HG02763 (cell line): ENCODE measurements at regions not wholly inside any gene's neighbourhood (a gene's known extent, or its start where the extent isn't known, plus 50 kb on each side); places are given as distances from the start of the nearest gene placed in this dataset.

ENCODE experiments used
- ATAC-seq: cut with Tn5 transposase; IDR thresholded peaks from one replicate; pipeline ENCODE4 v1.9.1; 2021; ENCODE audit warnings: mild to moderate bottlenecking, moderate library complexity; ENCODE audit not compliant: unreplicated experiment

- ATAC-seq, result no peak
Measured at GRCh38 chr2:125456693-125457363, 1199.1 kb upstream of the GYPC start.

GRCh38 chr2:125471963-125472362 is 1184.0 kb upstream of the GYPC start:
- ATAC-seq, result peak; percentile 65

GRCh38 chr2:125479143-125479636 is 1176.8 kb upstream of the GYPC start:
- no peak for ATAC-seq

- ATAC-seq, result no peak
Measured at GRCh38 chr2:125490308-125490707, 1165.7 kb upstream of the GYPC start.

- no peak for ATAC-seq
Measured at GRCh38 chr2:125491663-125492062, 1164.3 kb upstream of the GYPC start.

GRCh38 chr2:125512313-125512712 is 1143.6 kb upstream of the GYPC start:
- no peak for ATAC-seq

GRCh38 chr2:125516496-125517109 is 1139.4 kb upstream of the GYPC start:
- no peak for ATAC-seq

- no peak for ATAC-seq
Measured at GRCh38 chr2:125526093-125526492, 1129.9 kb upstream of the GYPC start.

- no peak for ATAC-seq
Measured at GRCh38 chr2:125535089-125535488, 1120.9 kb upstream of the GYPC start.

- ATAC-seq, result no peak
Measured at GRCh38 chr2:125543968-125544514, 1111.9 kb upstream of the GYPC start.

GRCh38 chr2:125553768-125554167 is 1102.2 kb upstream of the GYPC start:
- no peak for ATAC-seq

- no peak for ATAC-seq
Measured at GRCh38 chr2:125554956-125555355, 1101.0 kb upstream of the GYPC start.

GRCh38 chr2:125559186-125559585 is 1096.8 kb upstream of the GYPC start:
- ATAC-seq, result no peak

- no peak for ATAC-seq
Measured at GRCh38 chr2:125560855-125561254, 1095.1 kb upstream of the GYPC start.

GRCh38 chr2:125561302-125561701 is 1094.7 kb upstream of the GYPC start:
- no peak for ATAC-seq

- ATAC-seq, result no peak
Measured at GRCh38 chr2:125562924-125563323, 1093.0 kb upstream of the GYPC start.

GRCh38 chr2:125564471-125564870 is 1091.5 kb upstream of the GYPC start:
- ATAC-seq, result no peak

GRCh38 chr2:125566422-125566821 is 1089.5 kb upstream of the GYPC start:
- no peak for ATAC-seq

GRCh38 chr2:125567100-125567499 is 1088.9 kb upstream of the GYPC start:
- no peak for ATAC-seq

GRCh38 chr2:125572660-125573059 is 1083.3 kb upstream of the GYPC start:
- no peak for ATAC-seq

- no peak for ATAC-seq
Measured at GRCh38 chr2:125573432-125573831, 1082.5 kb upstream of the GYPC start.

GRCh38 chr2:125576558-125576957 is 1079.4 kb upstream of the GYPC start:
- ATAC-seq, result no peak
